ENCODE measurements at regions not wholly inside any gene's neighbourhood (a gene's known extent, or its start where the extent isn't known, plus 50 kb on each side); places are given as distances from the start of the nearest gene placed in this dataset.

DNA sequence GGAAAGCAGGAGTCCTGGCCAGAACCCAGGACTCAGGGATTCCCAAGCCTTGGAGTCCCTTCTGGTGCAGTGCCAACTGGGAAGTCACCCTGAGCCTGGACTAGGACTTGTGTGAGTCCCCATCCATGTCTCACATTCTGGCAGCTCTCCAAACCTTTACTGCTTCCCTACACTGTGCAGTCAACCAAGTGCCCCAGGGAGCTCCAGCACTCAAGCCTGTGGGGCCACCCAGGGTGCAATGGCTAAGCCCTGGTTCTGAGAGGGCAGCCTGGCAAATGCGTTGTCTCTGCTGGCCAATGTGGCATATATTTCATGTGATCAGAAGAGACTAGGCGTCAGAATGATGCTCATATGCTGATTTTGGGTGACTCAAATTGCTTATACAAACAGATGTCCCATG lies 223.4 kb downstream of the SP3 start:
- DNase-seq: no peak

DNA sequence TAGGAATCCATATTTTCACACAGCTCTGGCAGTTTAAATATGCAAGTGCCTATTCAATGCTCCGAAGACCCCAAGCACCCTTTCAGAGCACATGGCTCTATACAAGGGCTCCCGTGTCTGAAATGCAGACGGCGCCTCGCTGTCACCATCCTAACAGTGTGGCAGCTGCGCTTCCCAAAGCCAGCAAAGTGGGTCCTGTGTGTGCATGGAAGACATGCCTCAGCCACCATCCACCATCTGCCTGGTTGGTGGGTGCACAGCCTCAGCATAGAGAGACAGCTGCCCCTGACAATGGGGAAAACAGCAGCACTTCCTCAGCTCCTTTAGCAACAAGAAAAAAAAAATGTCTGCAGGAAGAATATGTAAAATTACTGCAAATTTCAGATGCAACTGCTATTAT lies 218.1 kb downstream of the SP3 start:
- DNase-seq: no peak

DNA sequence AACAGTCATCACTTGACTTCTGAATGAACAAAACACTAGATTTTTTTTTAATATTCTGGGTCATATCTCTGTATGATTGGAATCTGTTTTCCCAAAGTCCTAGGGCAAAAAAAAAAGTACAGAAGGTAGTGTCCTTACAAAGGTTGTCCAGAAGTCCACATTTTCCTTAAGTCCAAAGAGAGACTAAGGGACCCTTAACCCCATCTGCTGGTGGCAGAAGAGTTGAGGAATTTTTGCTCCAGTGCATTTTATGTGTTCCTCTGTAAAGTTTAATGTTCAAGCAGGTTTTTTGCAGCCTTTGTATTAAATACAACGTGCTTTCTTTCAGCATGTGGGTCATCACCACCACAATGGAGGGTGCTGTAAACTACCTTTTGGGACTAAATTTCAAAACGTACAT lies 215.9 kb downstream of the SP3 start:
- no peak for DNase-seq

DNA sequence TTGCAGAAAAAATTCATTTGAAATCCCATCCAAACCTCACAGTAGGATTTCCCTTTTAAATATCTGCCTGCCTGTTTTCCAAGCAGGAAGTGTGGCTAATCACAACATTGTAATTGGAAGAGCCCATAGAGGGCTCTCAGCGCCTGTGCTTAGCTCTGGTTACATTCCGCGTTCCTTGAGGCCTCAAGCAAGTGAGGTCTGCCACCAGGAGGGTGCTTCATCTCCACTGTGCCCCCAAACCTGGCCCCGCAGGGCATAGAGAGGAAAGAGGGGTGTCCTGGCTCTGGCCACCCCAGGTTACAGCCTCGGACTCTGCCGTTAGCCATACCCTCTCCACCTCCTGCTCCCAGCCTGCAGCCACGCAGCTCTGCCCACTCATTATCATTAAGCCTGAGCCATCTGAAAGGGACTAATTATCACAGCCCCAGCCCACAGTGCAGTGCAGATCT lies 214.8 kb downstream of the SP3 start:
- no peak for DNase-seq

DNA sequence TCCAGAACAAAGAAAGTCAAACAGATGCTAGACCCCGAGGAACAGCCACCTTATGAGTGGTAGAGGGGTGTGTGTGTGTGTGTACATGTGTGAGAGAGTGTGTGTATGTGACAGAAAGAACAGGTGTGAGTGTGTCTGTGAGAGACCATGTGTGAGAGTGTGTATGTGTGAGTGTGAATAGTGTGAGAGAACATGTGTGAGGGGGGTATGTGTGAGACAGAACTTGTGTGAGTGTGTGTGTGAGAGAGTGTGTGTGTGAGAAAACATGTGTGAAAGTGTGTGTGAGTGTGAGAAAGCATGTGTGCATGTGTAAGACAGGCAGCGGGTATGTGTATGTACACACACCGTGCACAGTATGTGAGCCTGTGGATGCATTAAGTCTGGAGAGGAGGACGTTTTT lies 214.3 kb downstream of the SP3 start:
- no peak for DNase-seq

- no peak for DNase-seq
These were observed 213.8 kb downstream of the SP3 start for GRCh38 chr2:173751245-173751975.

DNA sequence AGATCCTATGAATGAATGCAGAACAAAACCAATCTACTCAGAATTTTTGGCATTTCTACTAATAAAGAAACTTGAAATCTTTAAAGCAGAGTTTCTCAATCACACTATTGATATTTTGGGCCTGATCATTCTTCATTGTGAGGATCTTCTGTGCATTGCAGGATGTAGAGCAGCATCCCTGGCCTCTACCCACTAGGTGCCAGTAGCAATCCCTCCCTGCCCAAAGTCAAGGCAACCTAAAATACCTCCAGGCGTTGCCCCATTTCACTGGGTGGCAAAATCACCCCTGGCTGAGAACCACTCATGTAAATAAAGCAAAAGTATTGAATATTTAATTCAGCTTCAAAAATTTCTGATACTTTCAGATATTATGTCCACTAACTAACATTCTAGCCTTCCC lies 213.0 kb downstream of the SP3 start:
- no peak for DNase-seq

DNA sequence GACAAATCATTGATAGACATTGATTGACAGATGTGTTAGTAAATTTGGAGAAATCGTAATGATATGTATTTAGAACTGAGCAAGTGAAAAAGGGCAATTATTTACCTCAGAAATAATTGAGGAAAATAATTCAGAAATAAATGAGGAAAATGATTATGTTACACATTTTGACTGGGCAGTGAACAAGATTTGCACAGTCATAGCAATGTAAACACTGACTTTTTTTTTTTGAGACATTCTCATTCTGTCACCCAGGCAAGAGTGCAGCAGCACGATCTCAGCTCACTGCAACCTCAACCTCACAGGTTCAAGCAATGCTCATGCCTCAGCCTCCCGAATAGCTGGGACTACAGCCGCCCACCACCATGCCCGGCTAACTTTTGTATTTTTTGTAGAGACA lies 211.7 kb downstream of the SP3 start:
- DNase-seq: no peak

- no peak for DNase-seq
These were observed 211.0 kb downstream of the SP3 start for GRCh38 chr2:173754165-173754564.

DNA sequence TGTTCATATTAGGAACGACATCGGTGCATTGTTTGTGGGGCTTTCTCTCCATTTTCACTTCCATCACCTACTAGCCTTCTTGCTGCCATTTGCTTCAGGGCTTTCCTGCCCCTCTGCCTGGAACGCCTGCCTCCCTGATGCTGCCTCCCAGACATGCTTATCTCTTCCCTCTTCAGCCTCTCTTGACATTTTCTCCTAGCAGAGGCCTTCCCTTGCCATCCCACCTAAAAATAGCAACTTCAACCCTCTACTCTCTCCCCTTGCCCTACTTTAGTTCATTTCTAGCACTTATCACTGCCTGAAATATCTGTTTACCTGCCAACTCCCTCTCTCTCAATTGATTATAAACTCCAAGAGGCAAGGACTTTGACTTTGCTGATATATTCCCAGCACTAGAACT lies 210.3 kb downstream of the SP3 start:
- DNase-seq: no peak

DNA sequence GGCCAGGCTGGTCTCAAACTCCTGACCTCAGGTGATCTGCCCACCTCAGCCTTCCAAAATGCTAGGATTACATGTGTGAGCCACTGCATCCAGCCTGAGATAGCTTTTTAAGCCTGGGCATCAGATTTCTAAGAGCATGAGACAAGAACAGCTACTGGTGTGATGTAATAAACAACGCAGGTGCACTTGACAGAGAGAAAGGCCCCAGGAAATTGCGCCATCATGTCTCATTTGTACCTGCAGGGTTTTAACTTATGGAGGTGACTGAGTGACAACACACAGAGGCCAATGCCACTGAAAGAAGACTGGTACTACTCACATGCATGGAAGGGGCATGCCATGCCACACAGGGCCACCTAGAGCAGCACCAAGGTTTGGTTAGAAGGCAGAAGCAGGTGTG lies 209.4 kb downstream of the SP3 start:
- DNase-seq: no peak

- no peak for DNase-seq
These were observed 205.2 kb downstream of the SP3 start for GRCh38 chr2:173759959-173760358.

DNA sequence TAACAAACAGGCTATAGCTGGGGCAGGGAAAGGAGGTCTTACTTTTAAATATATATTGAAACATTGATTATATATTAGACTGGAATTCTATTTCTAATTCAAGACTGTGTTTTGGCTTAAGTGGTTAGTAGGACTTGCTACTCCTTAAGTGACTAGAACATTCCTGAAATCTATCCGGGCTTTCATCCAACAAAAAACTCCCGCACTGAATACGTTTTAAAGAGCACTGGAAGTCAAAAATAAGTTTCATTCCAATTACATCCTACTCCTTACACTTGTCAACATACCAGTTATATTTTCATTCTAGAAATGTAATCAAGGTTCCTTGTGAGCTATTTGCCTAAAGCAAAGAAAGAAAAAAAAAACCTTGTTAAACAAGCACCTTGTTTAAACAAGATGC lies 204.6 kb downstream of the SP3 start:
- DNase-seq: no peak

DNA sequence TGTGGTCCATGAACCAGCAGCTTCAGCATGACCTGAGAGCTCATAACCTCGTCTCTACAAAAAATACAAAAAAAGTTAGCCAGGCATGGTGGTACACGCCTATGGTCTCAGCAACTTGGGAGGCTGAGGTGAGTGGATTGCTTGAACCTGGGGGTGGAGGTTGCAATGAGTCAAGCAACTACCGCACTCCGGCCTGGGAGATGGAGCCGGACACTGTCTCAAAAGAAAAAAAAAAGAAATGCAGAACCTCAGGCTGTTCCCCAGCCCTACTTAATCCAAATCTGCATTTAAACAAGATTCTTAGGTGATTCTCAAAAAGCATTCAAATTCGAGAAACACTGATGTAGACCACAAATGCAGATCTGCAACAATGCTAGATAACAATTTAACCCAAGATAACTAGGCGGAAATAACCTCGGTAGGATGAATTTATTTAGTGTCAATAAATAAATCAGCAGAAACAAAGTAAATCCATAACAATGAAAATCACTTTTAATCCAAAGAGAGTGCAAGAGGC lies 203.5 kb downstream of the SP3 start:
- no peak for DNase-seq

GRCh38 chr2:173762221-173762620 lies 203.0 kb downstream of the SP3 start:
- no peak for DNase-seq

- DNase-seq: no peak
These were observed 202.3 kb downstream of the SP3 start for GRCh38 chr2:173762864-173763263.

DNA sequence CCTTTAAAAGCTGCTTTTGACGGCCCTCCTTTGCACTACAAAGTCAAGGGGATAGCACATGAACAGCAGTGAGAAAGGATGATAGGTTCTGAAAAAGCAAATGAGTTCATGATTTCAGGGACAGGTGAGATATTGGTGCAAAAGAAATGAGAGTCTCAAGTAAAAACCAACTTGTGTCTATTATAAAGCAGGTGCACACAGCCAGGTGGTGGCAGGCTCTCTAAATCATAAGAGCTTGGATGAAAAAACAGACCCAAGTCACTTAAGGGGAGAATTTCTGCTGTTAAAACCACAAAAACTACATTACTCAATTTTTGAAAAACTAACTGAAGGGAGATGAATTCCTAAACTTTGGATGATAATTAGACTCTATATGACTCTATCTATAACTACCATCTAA lies 201.5 kb downstream of the SP3 start:
- DNase-seq: no peak

- DNase-seq: no peak
These were observed 201.1 kb downstream of the SP3 start for GRCh38 chr2:173764094-173764493.

DNA sequence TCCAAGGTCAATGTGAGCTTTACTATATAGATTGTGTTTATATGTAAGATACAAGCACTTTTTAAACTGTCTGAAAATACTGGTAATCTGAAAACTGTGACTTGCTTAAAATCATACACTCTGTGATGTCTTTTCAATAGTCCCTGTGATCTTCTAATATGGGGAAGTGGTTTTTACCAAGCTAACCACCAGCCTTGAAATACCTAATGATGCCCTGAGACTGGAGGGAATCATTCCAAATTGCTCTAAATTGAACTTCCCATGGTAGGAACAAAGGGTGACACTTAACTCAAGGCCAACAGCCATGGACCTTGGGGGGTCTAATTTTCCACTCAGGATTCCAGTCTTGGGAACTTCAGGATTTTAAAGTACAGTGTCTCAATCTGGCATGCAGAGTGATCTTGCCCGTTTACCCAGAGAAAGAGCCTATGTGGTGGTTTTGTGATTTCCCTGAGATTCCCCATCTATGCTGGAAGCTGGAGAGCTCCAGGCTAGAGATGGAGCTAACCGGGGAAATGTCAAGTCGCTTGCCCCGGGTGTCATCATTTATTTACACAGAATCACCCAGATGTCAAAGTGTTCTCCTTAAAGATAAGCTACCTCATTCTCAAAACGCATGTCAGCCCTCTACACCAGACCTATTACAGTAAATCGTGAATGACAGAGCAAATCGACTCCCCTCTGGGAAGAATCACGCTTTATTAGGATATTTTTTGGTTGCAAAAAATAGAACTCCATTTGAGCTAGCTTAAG lies 198.5 kb downstream of the SP3 start:
- no peak for DNase-seq

- no peak for DNase-seq
These were observed 194.1 kb downstream of the SP3 start for GRCh38 chr2:173770947-173771678.

GRCh38 chr2:173772205-173772604 lies 193.0 kb downstream of the SP3 start:
- no peak for DNase-seq

DNA sequence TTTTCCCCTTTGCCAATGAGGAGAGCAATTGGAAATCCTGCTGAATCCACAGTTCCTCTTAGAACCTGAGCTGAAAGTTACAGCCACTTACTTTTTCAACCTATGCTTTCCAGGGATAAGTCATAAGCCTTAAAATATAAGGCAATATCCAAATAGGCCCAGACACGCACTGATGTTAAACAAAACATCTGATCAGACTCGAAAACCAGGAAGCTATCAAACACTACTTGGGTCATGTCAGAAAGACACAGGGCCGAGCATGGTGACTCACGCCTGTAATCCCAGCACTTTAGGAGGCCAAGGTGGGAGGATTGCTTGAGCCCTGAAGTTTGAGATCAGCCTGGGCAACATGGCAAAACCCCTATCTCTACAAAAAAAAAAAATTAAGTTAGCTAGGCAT lies 192.1 kb downstream of the SP3 start:
- DNase-seq: no peak

DNA sequence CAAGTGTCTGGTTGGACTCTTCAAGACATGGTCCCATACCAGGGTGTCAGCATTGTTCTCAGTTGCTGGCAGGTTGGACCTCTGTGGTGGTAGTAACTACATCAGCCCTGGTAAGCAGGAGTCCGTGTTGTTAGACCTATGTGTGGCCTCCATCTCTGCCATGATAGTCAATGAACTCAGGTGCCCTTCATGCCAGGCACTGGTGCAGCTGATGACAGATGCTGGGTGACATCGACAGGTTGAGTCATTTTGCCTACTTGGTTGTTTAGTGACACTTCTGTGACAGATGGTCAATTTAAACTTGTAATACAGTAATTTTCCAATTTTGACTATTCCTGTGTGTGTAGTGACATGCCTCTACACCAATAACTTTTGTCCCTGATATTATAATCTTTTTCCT lies 189.7 kb downstream of the SP3 start:
- DNase-seq: no peak

DNA sequence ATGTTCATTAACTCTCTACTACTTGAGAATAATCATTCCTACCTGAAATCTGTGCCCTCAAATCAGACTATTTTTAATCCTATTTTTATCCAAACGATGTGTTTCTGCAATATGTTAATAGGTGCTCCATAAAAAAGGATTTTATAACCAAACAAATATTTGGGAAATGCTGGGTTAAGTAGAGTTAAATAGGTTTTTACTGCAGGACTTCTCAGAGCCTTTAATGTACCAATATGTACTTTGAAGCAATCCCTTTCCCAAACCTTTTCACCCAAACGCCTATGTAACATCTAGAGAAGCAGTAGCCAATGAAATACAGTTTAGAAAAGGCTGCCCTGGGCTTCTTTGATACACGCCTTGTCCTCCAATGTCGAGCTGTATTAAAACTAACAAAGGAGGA lies 182.5 kb downstream of the SP3 start:
- DNase-seq: no peak

Measured in stimulated activated CD4-positive, alpha-beta T cell treated with anti-CD3 and anti-CD28 coated beads, Interleukin-2, amount 100 ng/mL, for 48 hours (primary cell).